ENCODE measurements at regions not wholly inside any gene's neighbourhood (a gene's known extent, or its start where the extent isn't known, plus 50 kb on each side); places are given as distances from the start of the nearest gene placed in this dataset.
"Not testable (repeated sequence)": the region's sequence is repeated elsewhere in the genome, so short reads cannot be mapped to it uniquely, and the experiment has no call there.

DNA sequence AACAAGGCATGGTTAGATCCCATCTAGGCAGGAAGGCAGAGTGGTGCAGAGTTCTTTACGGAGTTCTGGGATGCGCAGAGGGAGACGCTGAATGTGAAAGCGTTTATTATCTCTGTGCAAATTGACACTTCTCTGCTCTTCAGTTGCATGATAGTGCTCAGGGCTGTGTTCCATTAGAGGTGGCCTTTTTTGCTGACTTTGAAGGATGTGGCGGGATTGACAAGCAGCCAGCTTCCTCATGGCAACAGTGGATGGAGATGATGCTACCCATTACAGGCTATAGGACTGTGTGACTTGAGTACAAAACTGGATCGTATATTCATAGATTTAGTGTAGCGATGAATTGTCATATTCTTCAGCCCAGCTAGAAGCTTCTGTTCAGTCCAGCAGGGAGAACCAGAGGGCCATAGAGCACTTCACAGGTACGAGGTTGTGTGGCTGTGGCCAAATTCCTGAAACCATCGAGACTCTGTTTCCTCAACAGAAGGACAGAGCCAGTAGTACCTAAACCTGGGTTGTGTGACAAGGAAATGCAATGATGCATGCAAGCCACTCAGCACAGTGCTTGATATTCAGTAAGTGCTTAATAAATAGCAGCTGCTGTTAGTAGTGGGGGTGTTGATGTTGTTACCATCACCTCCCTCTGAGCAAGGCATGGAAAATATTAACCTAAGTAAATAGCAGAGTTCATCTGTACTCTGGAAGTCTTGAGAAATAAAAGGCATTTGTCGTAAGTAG is 430.0 kb upstream of the KAZN start:
- Histone ChIP-seq H3K4me1 (ENCODE audit: insufficient read depth, low read length) (no peaks in the 10 kb centered on the region), H3K4me3 (ENCODE audit: low read length in 2 of 2) (no peak overlapping the region), H3K9me3 (ENCODE audit: control insufficient read depth in 1 of 2, low read length in 2 of 2) (no peaks in the 10 kb centered on the region), H3K27ac (ENCODE audit: low read depth, low read length) (no peak overlapping the region), H3K36me3 (ENCODE audit: insufficient read depth, low read length) (no peaks in the 10 kb centered on the region), H3K27me3 (ENCODE audit: insufficient read depth, low read length) (peaks cover 3% of the 10 kb centered on the region)
- DNase-seq = no peak
- peaks cover 0 to 14% (median 10%) of the 10 kb centered on the region in 8 donors for H3K9me3 Mint-ChIP-seq
- no peak overlapping the region for H3K27ac Mint-ChIP-seq
- intact Hi-C loops (cut with micrococcal nuclease) = no loop called here
- peaks cover 1 to 13% of the 10 kb centered on the region in 2 donors for H3K27me3 Mint-ChIP-seq
- no peaks in the 10 kb centered on the region for H3K36me3 Mint-ChIP-seq
- CTCF ChIA-PET (ENCODE audit: partially characterized antibody) = no interaction called here
- no peak overlapping the region for H3K4me3 Mint-ChIP-seq
- POLR2A ChIA-PET (ENCODE audit: partially characterized antibody) = no interaction called here
- H3K4me1 Mint-ChIP-seq = no peaks in the 10 kb centered on the region

GRCh38 chr1:14173598-14173997 is 424.9 kb upstream of the KAZN start:
- Mint-ChIP-seq H3K9me3 (peaks cover 0 to 11% (median 6%) of the 10 kb centered on the region in 8 donors), H3K4me1 (no peaks in the 10 kb centered on the region), H3K27me3 (peaks cover 3 to 8% of the 10 kb centered on the region in 2 donors), H3K36me3 (no peaks in the 10 kb centered on the region), H3K4me3 (no peak overlapping the region), H3K27ac (no peak overlapping the region)
- ChIA-PET POLR2A (ENCODE audit: partially characterized antibody) (no interaction called here), CTCF (ENCODE audit: partially characterized antibody) (no interaction called here)
- H3K27me3 ChIP-seq (ENCODE audit: insufficient read depth, low read length) = no peaks in the 10 kb centered on the region
- H3K27ac ChIP-seq (ENCODE audit: low read depth, low read length) = no peak overlapping the region
- no peak overlapping the region for H3K4me3 ChIP-seq (ENCODE audit: low read length in 2 of 2)
- intact Hi-C loops (cut with micrococcal nuclease) = no loop called here
- no peaks in the 10 kb centered on the region for H3K4me1 ChIP-seq (ENCODE audit: insufficient read depth, low read length)
- H3K9me3 ChIP-seq (ENCODE audit: control insufficient read depth in 1 of 2, low read length in 2 of 2) = no peaks in the 10 kb centered on the region
- H3K36me3 ChIP-seq (ENCODE audit: insufficient read depth, low read length) = no peaks in the 10 kb centered on the region
- DNase-seq = no peak

DNA sequence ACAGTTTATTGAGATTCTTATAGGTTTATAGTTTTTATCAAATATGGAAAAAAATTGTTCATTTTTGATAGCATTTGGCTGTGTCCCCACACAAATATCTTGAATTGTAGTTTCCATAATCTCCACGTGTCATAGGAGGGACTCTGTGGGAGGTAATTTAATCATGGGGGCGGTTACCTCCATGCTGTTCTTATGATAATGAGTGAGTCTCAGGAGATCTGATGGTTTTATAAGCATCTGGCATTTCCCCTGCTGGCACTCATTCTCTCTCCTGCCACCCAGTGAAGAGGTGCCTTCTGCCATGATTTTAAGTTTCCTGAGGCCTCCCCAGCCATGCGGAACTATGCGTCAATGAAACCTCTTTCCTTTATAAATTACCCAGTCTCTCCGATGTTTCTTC is 420.6 kb upstream of the KAZN start:
- CTCF ChIA-PET (ENCODE audit: partially characterized antibody); H3K27ac ChIP-seq (ENCODE audit: low read depth, low read length); intact Hi-C loops (cut with micrococcal nuclease); H3K4me3 ChIP-seq (ENCODE audit: low read length in 2 of 2); H3K4me1 ChIP-seq (ENCODE audit: insufficient read depth, low read length); H3K36me3 ChIP-seq (ENCODE audit: insufficient read depth, low read length); H3K9me3 ChIP-seq (ENCODE audit: control insufficient read depth in 1 of 2, low read length in 2 of 2); DNase-seq; H3K4me3 Mint-ChIP-seq; H3K27ac Mint-ChIP-seq; POLR2A ChIA-PET (ENCODE audit: partially characterized antibody); H3K4me1 Mint-ChIP-seq; H3K36me3 Mint-ChIP-seq; H3K27me3 ChIP-seq (ENCODE audit: insufficient read depth, low read length): not testable (repeated sequence)
- Mint-ChIP-seq H3K9me3 (peaks cover 0 to 17% (median 2%) of the 10 kb centered on the region in 8 donors), H3K27me3 (peaks cover 19 to 24% of the 10 kb centered on the region in 2 donors)

DNA sequence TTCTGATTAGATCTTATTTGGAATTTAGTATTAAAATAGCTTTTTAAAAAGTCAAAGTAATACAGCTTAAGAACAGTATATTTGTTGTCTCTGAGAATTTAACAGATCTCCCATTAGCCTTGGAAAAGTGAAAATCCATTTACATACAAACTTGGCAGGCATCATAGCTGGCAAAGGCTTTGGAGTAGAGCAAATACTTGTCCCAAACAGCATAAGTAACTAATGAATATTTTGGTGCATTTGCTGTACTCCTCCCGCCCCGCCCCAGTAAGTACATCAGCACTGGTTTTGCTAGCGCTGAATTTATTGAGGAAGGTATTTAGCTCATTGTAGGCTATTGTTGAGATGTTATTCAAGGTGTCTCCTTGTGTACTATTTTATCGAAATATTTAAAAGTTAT is 417.7 kb upstream of the KAZN start:
- Histone ChIP-seq H3K9me3 (ENCODE audit: control insufficient read depth in 1 of 2, low read length in 2 of 2) (no peaks in the 10 kb centered on the region), H3K27ac (ENCODE audit: low read depth, low read length) (no peak overlapping the region), H3K4me3 (ENCODE audit: low read length in 2 of 2) (no peak overlapping the region), H3K36me3 (ENCODE audit: insufficient read depth, low read length) (no peaks in the 10 kb centered on the region), H3K4me1 (ENCODE audit: insufficient read depth, low read length) (no peaks in the 10 kb centered on the region), H3K27me3 (ENCODE audit: insufficient read depth, low read length) (no peaks in the 10 kb centered on the region)
- Mint-ChIP-seq H3K4me3 (no peak overlapping the region), H3K27ac (no peak overlapping the region), H3K9me3 (peaks cover 0 to 13% (median 0%) of the 10 kb centered on the region in 8 donors), H3K4me1 (no peaks in the 10 kb centered on the region), H3K27me3 (peaks cover 21 to 23% of the 10 kb centered on the region in 2 donors), H3K36me3 (no peaks in the 10 kb centered on the region)
- POLR2A ChIA-PET (ENCODE audit: partially characterized antibody) = no interaction called here
- intact Hi-C loops (cut with micrococcal nuclease) = no loop called here
- CTCF ChIA-PET (ENCODE audit: partially characterized antibody) = no interaction called here
- no peak for DNase-seq

DNA sequence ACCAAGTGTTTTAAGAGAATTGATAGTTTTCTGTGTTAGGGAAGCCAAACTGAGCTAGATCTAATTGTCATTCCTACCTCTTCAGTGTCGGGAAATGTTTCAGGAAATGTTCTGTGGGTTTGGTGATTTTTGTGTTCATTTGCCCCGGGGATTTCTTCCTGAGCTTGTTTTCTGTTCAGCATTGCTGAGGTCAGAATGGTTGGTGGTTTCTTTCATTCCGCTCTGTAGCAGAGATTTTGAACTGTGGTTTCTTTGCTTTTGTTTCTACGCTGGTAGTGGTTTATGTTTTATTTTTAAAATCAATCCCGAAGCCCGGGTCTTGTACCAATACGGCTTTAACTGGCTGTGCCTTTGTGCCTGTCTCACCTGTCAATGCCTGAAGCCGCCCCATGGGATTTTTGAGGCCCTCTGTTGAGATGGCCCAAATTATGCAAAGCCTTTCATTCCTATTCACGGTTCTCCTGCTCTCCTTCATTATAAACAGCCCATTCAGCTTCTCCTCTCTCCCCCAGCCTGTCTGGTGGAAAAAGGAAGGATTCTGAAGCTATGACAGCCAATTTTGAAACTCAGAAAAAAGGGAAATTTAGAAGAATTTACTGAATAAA is 417.2 kb upstream of the KAZN start:
- Histone ChIP-seq H3K27ac (ENCODE audit: low read depth, low read length) (no peak overlapping the region), H3K36me3 (ENCODE audit: insufficient read depth, low read length) (no peaks in the 10 kb centered on the region), H3K9me3 (ENCODE audit: control insufficient read depth in 1 of 2, low read length in 2 of 2) (no peaks in the 10 kb centered on the region), H3K4me1 (ENCODE audit: insufficient read depth, low read length) (no peaks in the 10 kb centered on the region), H3K4me3 (ENCODE audit: low read length in 2 of 2) (no peak overlapping the region), H3K27me3 (ENCODE audit: insufficient read depth, low read length) (no peaks in the 10 kb centered on the region)
- intact Hi-C loops (cut with micrococcal nuclease) = no loop called here
- ChIA-PET CTCF (ENCODE audit: partially characterized antibody) (no interaction called here), POLR2A (ENCODE audit: partially characterized antibody) (no interaction called here)
- Mint-ChIP-seq H3K36me3 (no peaks in the 10 kb centered on the region), H3K9me3 (peaks cover 0 to 13% (median 0%) of the 10 kb centered on the region in 8 donors), H3K4me3 (no peak overlapping the region), H3K4me1 (no peaks in the 10 kb centered on the region), H3K27me3 (peaks cover 22 to 23% of the 10 kb centered on the region in 2 donors), H3K27ac (no peak overlapping the region)
- DNase-seq = no peak

GRCh38 chr1:14182856-14183255 is 415.6 kb upstream of the KAZN start:
- Histone ChIP-seq H3K9me3 (ENCODE audit: control insufficient read depth in 1 of 2, low read length in 2 of 2) (no peaks in the 10 kb centered on the region), H3K36me3 (ENCODE audit: insufficient read depth, low read length) (no peaks in the 10 kb centered on the region), H3K27me3 (ENCODE audit: insufficient read depth, low read length) (no peaks in the 10 kb centered on the region), H3K4me3 (ENCODE audit: low read length in 2 of 2) (no peak overlapping the region), H3K4me1 (ENCODE audit: insufficient read depth, low read length) (no peaks in the 10 kb centered on the region), H3K27ac (ENCODE audit: low read depth, low read length) (no peak overlapping the region)
- H3K4me1 Mint-ChIP-seq = no peaks in the 10 kb centered on the region
- H3K9me3 Mint-ChIP-seq = peaks cover 0 to 13% (median 0%) of the 10 kb centered on the region in 8 donors
- POLR2A ChIA-PET (ENCODE audit: partially characterized antibody) = no interaction called here
- H3K27ac Mint-ChIP-seq = no peak overlapping the region
- H3K4me3 Mint-ChIP-seq = no peak overlapping the region
- DNase-seq = no peak
- CTCF ChIA-PET (ENCODE audit: partially characterized antibody) = no interaction called here
- H3K27me3 Mint-ChIP-seq = peaks cover 24 to 25% of the 10 kb centered on the region in 2 donors
- intact Hi-C loops (cut with micrococcal nuclease) = no loop called here
- no peaks in the 10 kb centered on the region for H3K36me3 Mint-ChIP-seq

GRCh38 chr1:14183329-14183728 is 415.2 kb upstream of the KAZN start:
- Histone ChIP-seq H3K27ac (ENCODE audit: low read depth, low read length) (no peak overlapping the region), H3K36me3 (ENCODE audit: insufficient read depth, low read length) (no peaks in the 10 kb centered on the region), H3K4me3 (ENCODE audit: low read length in 2 of 2) (no peak overlapping the region), H3K27me3 (ENCODE audit: insufficient read depth, low read length) (no peaks in the 10 kb centered on the region), H3K9me3 (ENCODE audit: control insufficient read depth in 1 of 2, low read length in 2 of 2) (no peaks in the 10 kb centered on the region), H3K4me1 (ENCODE audit: insufficient read depth, low read length) (no peaks in the 10 kb centered on the region)
- no peak for DNase-seq
- intact Hi-C loops (cut with micrococcal nuclease) = no loop called here
- CTCF ChIA-PET (ENCODE audit: partially characterized antibody) = no interaction called here
- Mint-ChIP-seq H3K4me3 (no peak overlapping the region), H3K27ac (no peak overlapping the region), H3K4me1 (no peaks in the 10 kb centered on the region), H3K36me3 (no peaks in the 10 kb centered on the region), H3K9me3 (peaks cover 0 to 13% (median 0%) of the 10 kb centered on the region in 8 donors), H3K27me3 (peaks cover 24% of the 10 kb centered on the region in 2 donors)
- POLR2A ChIA-PET (ENCODE audit: partially characterized antibody) = no interaction called here
